GM12878 (cell line): ENCODE measurements at regions not wholly inside any gene's neighbourhood (a gene's known extent, or its start where the extent isn't known, plus 50 kb on each side); places are given as distances from the start of the nearest gene placed in this dataset.

ENCODE experiments used
- ATAC-seq: fragments of 200-7000 bp; cut with Tn5 transposase; 3 replicates; pipeline ENCODE4 v1.9.1; 2020; ENCODE audit warnings: mild to moderate bottlenecking, moderate library complexity
- BruUV-seq: library from RNA; stranded (reverse); fragments of 400-500 nt; replicated peaks from 2 replicates; lab custom pipeline; 2021; lab: Mats Ljungman, UMichigan
- CTCF ChIA-PET: fragments of 300-600 bp; sonication (Branson Sonifier 250); formaldehyde crosslinking; extraction: SDS; loops from one replicate; lab custom pipeline; 2021; ENCODE audit warnings: inconsistent platforms; lab: Yijun Ruan, JAX
- POLR2A ChIA-PET: fragments of 350-600 bp; formaldehyde crosslinking; extraction: SDS; loops from one replicate; lab custom pipeline; 2021; ENCODE audit warnings: inconsistent platforms; lab: Charles Lee
- RAD21 ChIA-PET: fragments of 300-600 bp; sonication (Branson Sonifier 250); formaldehyde crosslinking; loops from one replicate; lab custom pipeline; 2023; ENCODE audit warnings: antibody characterized with exemption; ENCODE audit not compliant: unreplicated experiment; lab: Charles Lee
- SMC1A ChIA-PET: fragments of 300-600 bp; sonication (Branson Sonifier 250); formaldehyde crosslinking; loops from one replicate; lab custom pipeline; 2023; ENCODE audit not compliant: unreplicated experiment, uncharacterized antibody; lab: Charles Lee
- DNase-seq: peaks from one replicate; pipeline ENCODE4 v3.0.0-alpha.2; 2011; ENCODE audit warnings: low read depth, low spot score
- FAIRE-seq: peaks from 3 replicates; lab custom pipeline; 2011; peaks lifted over from hg19 to GRCh38; lab: Jason Lieb, UNC
- H2AFZ ChIP-seq: 2 replicates; pipeline ENCODE4 v1.6.0; 2011; ENCODE audit warnings: low read depth, low read length, control low read depth; ENCODE audit not compliant: control insufficient read depth
- H3K27ac ChIP-seq: 2 replicates; pipeline ENCODE4 v1.5.1; 2011; ENCODE audit warnings: control low read depth; ENCODE audit not compliant: control insufficient read depth, insufficient read depth
- H3K27me3 ChIP-seq, 2 experiments: replicated peaks in 1 of 2; 2 replicates each; pipeline versions ENCODE4 v1.6.0 to v1.6.1; 2011; ENCODE audit warnings: low read length in 1 of 2; ENCODE audit not compliant: control insufficient read depth in 2 of 2, insufficient read depth in 2 of 2
- H3K36me3 ChIP-seq, 2 experiments: 2 replicates each; pipeline ENCODE4 v1.5.1; 2011; ENCODE audit warnings: low read length in 1 of 2; ENCODE audit not compliant: control insufficient read depth in 2 of 2, insufficient read depth in 2 of 2
- H3K4me1 ChIP-seq: 2 replicates; pipeline ENCODE4 v1.6.1; 2011; ENCODE audit warnings: mild to moderate bottlenecking, low read length, moderate library complexity, mixed read lengths; ENCODE audit not compliant: control insufficient read depth, insufficient read depth
- H3K4me2 ChIP-seq: 2 replicates; pipeline ENCODE4 v1.6.0; 2011; ENCODE audit warnings: control low read depth; ENCODE audit not compliant: control insufficient read depth, insufficient read depth
- H3K4me3 ChIP-seq: fragments of 200-600 bp; sonication (generic); 2 replicates; pipeline ENCODE4 v1.5.1; 2016
- H3K79me2 ChIP-seq: 2 replicates; pipeline ENCODE4 v1.6.0; 2011; ENCODE audit warnings: low read length; ENCODE audit not compliant: control insufficient read depth, insufficient read depth
- H3K9ac ChIP-seq: 2 replicates; pipeline ENCODE4 v1.8.0; 2011; ENCODE audit warnings: low read length, control low read depth, mixed read lengths; ENCODE audit not compliant: control insufficient read depth, insufficient read depth
- H3K9me3 ChIP-seq: replicated peaks from 3 replicates; pipeline ENCODE4 v1.5.1; 2011; ENCODE audit warnings: mild to moderate bottlenecking, low read length; ENCODE audit not compliant: control insufficient read depth, insufficient read depth
- H4K20me1 ChIP-seq: 2 replicates; pipeline ENCODE4 v1.6.0; 2011; ENCODE audit not compliant: control insufficient read depth, insufficient read depth
- ASH2L ChIP-seq: fragments of 300-600, 200-600 bp; sonication (generic); IDR thresholded peaks from 2 replicates; pipeline ENCODE4 v1.6.1; 2017; ENCODE audit warnings: low read depth, mild to moderate bottlenecking, borderline replicate concordance
- HCFC1 ChIP-seq: fragments of 150-350 bp; IDR thresholded peaks from 2 replicates; pipeline ENCODE4 v1.6.1; 2014; ENCODE audit warnings: low read length
- MTA2 ChIP-seq: fragments of 450-650 bp; IDR thresholded peaks from 2 replicates; pipeline ENCODE4 v1.6.1; 2016; ENCODE audit warnings: low read depth, mild to moderate bottlenecking, moderate library complexity
- POLR2AphosphoS2 ChIP-seq: IDR thresholded peaks from 2 replicates; pipeline ENCODE4 v1.6.1; 2011; ENCODE audit warnings: low read depth, mild to moderate bottlenecking, low read length, improper control_type of control experiment, moderate library complexity
- ZZZ3 ChIP-seq: IDR thresholded peaks from 2 replicates; pipeline ENCODE4 v1.6.1; 2011; ENCODE audit warnings: low read depth; ENCODE audit not compliant: control insufficient read depth, insufficient read length
- WGBS: methylation state at CpG from one replicate; pipeline ENCODE4 v1.1.6; 2016; ENCODE audit warnings: low lambda C conversion rate; ENCODE audit not compliant: insufficient replicate concordance, insufficient coverage; ENCODE audit errors: missing lambda C conversion rate; 5-methylcytosine and 5-hydroxymethylcytosine counted together
- in situ Hi-C: fragments of 300-500 bp; cut with MboI; formaldehyde crosslinking; loops from 9 replicates; pipeline ENCODE4 v1.14.3; 2018; ENCODE audit warnings: mixed read lengths
- intact Hi-C: fragments of 100-400 bp; cut with micrococcal nuclease; formaldehyde crosslinking; loops from one replicate; pipeline ENCODE4 v1.14.2; 2022; ENCODE audit not compliant: unreplicated experiment
- TF ChIP-seq, protein P1 (sequence below): IDR thresholded peaks from 2 replicates; pipeline ENCODE4 v1.6.1; 2012; ENCODE audit warnings: mild to moderate bottlenecking, low read depth, low read length
- TF ChIP-seq, protein P2 (sequence below): fragments of 450-650 bp; IDR thresholded peaks from 2 replicates; pipeline ENCODE4 v1.6.1; 2017; ENCODE audit warnings: mild to moderate bottlenecking, moderate library complexity
- TF ChIP-seq, protein P3 (sequence below), 3 experiments: IDR thresholded peaks in 2 of 3; conservative IDR thresholded peaks in 1 of 3; 2 replicates each; pipeline ENCODE4 v1.5.1; 2011; ENCODE audit warnings: low read depth in 3 of 3, low read length in 3 of 3, mild to moderate bottlenecking in 3 of 3, control low read depth in 2 of 3, moderate library complexity in 2 of 3, inconsistent platforms in 1 of 3, mixed read lengths in 1 of 3; ENCODE audit not compliant: control insufficient read depth in 2 of 3, insufficient read depth in 1 of 3; ENCODE audit errors: extremely low read depth in 1 of 3
- TF ChIP-seq, protein P4 (sequence below): IDR thresholded peaks from 2 replicates; pipeline ENCODE4 v1.6.1; 2011; ENCODE audit warnings: mild to moderate bottlenecking, low read depth, low read length, moderate library complexity; ENCODE audit not compliant: insufficient replicate concordance
- TF ChIP-seq, protein P5 (sequence below): fragments of 450-650 bp; IDR thresholded peaks from 2 replicates; pipeline ENCODE4 v1.6.1; 2016; ENCODE audit warnings: mild to moderate bottlenecking

DNA sequence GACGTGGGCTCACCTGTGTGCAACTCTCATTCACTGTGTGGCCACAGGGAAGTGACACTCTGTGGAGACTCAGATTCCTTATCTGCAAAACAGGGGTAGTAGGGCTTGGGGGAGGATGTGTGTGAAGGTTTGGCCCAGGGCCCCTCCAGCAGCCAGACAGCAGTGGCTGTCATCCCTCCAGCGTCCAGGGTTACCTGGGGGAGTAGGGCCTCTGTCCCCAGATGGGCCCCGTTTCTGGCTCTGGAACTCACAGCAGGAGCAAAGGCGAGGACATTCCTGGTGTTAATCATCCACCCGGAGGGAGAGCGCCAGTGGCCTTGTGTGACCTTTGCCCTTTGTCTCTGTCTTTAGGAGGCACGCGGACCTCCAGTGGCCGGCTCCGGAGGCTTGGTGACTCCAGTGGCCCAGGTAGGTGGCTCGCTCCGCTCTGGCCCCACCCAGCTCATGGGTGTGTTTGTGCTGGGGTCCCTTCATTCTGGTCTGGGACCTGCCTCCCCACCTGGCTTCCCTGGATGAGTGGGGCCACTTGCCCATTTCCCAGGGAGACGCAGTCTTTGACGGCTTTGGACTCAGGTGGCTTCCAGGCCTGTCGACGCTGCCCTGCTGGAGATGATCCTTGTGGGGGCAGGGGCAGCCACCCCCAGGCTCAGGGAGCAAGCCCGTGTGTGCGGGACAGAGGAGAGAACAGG lies 166.2 kb downstream of the SEC14L1 start:
- Histone ChIP-seq H2AFZ (no peak overlapping the region), H3K27me3 (no peaks in the 10 kb centered on the region), H3K79me2 (no peaks in the 10 kb centered on the region), H3K4me3 (no peak overlapping the region), H3K4me1 (no peaks in the 10 kb centered on the region), H4K20me1 (no peaks in the 10 kb centered on the region), H3K27ac (no peak overlapping the region), H3K36me3 (no peaks in the 10 kb centered on the region; a peak in 1 of 4 replicates), H3K9me3 (no peaks in the 10 kb centered on the region), H3K4me2 (no peak overlapping the region), H3K9ac (no peak overlapping the region)
- no TSS peak for BruUV-seq
- ATAC-seq (no peak), DNase-seq (no peak), FAIRE-seq (no peak)
- WGBS = 80% methylated on average over 18 of the region's 18 CpGs
- intact Hi-C loops (no loop called here), in situ Hi-C loops (no loop called here)
- CTCF ChIA-PET = no interaction called here
- RAD21 ChIA-PET = no interaction called here
- POLR2A ChIA-PET = no interaction called here
- SMC1A ChIA-PET = no interaction called here
- TF ChIP-seq ASH2L (no peak), POLR2AphosphoS2 (no peak), ZZZ3 (no peak), HCFC1 (no peak), MTA2 (no peak)
- TF ChIP-seq, protein P1, sequence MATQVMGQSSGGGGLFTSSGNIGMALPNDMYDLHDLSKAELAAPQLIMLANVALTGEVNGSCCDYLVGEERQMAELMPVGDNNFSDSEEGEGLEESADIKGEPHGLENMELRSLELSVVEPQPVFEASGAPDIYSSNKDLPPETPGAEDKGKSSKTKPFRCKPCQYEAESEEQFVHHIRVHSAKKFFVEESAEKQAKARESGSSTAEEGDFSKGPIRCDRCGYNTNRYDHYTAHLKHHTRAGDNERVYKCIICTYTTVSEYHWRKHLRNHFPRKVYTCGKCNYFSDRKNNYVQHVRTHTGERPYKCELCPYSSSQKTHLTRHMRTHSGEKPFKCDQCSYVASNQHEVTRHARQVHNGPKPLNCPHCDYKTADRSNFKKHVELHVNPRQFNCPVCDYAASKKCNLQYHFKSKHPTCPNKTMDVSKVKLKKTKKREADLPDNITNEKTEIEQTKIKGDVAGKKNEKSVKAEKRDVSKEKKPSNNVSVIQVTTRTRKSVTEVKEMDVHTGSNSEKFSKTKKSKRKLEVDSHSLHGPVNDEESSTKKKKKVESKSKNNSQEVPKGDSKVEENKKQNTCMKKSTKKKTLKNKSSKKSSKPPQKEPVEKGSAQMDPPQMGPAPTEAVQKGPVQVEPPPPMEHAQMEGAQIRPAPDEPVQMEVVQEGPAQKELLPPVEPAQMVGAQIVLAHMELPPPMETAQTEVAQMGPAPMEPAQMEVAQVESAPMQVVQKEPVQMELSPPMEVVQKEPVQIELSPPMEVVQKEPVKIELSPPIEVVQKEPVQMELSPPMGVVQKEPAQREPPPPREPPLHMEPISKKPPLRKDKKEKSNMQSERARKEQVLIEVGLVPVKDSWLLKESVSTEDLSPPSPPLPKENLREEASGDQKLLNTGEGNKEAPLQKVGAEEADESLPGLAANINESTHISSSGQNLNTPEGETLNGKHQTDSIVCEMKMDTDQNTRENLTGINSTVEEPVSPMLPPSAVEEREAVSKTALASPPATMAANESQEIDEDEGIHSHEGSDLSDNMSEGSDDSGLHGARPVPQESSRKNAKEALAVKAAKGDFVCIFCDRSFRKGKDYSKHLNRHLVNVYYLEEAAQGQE = no peak
- TF ChIP-seq, protein P2, sequence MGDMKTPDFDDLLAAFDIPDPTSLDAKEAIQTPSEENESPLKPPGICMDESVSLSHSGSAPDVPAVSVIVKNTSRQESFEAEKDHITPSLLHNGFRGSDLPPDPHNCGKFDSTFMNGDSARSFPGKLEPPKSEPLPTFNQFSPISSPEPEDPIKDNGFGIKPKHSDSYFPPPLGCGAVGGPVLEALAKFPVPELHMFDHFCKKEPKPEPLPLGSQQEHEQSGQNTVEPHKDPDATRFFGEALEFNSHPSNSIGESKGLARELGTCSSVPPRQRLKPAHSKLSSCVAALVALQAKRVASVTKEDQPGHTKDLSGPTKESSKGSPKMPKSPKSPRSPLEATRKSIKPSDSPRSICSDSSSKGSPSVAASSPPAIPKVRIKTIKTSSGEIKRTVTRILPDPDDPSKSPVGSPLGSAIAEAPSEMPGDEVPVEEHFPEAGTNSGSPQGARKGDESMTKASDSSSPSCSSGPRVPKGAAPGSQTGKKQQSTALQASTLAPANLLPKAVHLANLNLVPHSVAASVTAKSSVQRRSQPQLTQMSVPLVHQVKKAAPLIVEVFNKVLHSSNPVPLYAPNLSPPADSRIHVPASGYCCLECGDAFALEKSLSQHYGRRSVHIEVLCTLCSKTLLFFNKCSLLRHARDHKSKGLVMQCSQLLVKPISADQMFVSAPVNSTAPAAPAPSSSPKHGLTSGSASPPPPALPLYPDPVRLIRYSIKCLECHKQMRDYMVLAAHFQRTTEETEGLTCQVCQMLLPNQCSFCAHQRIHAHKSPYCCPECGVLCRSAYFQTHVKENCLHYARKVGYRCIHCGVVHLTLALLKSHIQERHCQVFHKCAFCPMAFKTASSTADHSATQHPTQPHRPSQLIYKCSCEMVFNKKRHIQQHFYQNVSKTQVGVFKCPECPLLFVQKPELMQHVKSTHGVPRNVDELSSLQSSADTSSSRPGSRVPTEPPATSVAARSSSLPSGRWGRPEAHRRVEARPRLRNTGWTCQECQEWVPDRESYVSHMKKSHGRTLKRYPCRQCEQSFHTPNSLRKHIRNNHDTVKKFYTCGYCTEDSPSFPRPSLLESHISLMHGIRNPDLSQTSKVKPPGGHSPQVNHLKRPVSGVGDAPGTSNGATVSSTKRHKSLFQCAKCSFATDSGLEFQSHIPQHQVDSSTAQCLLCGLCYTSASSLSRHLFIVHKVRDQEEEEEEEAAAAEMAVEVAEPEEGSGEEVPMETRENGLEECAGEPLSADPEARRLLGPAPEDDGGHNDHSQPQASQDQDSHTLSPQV = no peak
- TF ChIP-seq, protein P3, sequence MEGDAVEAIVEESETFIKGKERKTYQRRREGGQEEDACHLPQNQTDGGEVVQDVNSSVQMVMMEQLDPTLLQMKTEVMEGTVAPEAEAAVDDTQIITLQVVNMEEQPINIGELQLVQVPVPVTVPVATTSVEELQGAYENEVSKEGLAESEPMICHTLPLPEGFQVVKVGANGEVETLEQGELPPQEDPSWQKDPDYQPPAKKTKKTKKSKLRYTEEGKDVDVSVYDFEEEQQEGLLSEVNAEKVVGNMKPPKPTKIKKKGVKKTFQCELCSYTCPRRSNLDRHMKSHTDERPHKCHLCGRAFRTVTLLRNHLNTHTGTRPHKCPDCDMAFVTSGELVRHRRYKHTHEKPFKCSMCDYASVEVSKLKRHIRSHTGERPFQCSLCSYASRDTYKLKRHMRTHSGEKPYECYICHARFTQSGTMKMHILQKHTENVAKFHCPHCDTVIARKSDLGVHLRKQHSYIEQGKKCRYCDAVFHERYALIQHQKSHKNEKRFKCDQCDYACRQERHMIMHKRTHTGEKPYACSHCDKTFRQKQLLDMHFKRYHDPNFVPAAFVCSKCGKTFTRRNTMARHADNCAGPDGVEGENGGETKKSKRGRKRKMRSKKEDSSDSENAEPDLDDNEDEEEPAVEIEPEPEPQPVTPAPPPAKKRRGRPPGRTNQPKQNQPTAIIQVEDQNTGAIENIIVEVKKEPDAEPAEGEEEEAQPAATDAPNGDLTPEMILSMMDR (IDR thresholded peaks at IDR 0.05 in 2 of 3, conservative IDR thresholded peaks at IDR 0.05 in 1 of 3; ENCODE audit: control insufficient read depth in 2 of 3, extremely low read depth in 1 of 3, insufficient read depth in 1 of 3, low read depth in 3 of 3, low read length in 3 of 3) = no peak
- TF ChIP-seq, protein P4, sequence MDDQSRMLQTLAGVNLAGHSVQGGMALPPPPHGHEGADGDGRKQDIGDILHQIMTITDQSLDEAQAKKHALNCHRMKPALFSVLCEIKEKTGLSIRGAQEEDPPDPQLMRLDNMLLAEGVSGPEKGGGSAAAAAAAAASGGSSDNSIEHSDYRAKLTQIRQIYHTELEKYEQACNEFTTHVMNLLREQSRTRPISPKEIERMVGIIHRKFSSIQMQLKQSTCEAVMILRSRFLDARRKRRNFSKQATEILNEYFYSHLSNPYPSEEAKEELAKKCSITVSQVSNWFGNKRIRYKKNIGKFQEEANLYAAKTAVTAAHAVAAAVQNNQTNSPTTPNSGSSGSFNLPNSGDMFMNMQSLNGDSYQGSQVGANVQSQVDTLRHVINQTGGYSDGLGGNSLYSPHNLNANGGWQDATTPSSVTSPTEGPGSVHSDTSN = no peak
- TF ChIP-seq, protein P5, sequence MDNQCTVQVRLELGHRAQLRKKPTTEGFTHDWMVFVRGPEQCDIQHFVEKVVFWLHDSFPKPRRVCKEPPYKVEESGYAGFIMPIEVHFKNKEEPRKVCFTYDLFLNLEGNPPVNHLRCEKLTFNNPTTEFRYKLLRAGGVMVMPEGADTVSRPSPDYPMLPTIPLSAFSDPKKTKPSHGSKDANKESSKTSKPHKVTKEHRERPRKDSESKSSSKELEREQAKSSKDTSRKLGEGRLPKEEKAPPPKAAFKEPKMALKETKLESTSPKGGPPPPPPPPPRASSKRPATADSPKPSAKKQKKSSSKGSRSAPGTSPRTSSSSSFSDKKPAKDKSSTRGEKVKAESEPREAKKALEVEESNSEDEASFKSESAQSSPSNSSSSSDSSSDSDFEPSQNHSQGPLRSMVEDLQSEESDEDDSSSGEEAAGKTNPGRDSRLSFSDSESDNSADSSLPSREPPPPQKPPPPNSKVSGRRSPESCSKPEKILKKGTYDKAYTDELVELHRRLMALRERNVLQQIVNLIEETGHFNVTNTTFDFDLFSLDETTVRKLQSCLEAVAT = no peak
